ENCODE measurements at regions not wholly inside any gene's neighbourhood (a gene's known extent, or its start where the extent isn't known, plus 50 kb on each side); places are given as distances from the start of the nearest gene placed in this dataset.

DNA sequence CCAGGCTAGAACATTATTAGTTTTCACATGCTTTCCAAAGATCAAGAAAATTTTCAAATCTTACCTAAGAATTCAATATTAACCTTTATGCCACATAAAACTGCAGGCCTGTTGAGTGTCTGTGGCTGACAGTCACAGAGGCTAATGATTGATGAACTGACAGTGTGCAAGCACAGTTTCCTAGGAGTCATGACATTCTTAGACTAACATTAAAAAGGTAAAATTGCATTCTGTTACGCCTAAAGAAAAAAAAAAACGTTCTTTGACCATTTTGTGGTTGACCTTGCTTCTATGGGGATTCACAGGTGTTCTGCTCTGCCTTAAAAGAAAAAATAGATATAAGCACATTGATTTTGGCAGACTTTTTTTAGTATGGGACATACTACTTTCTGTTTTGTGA is 1776.2 kb downstream of the PCDH9 start:
- no peak for TF ChIP-seq POLR2A (IDR thresholded peaks at IDR 0.05; ENCODE audit: low read length)
- TF ChIP-seq GATA1 (IDR thresholded peaks at IDR 0.05; ENCODE audit: low read depth, low read length) = no peak
